Natural killer cell (primary cell): ENCODE measurements at regions not wholly inside any gene's neighbourhood (a gene's known extent, or its start where the extent isn't known, plus 50 kb on each side); places are given as distances from the start of the nearest gene placed in this dataset.

ENCODE experiments used
- ATAC-seq, 3 donors: fragments of 150-1000 bp in 2 of 3; fragments of 200-7000 bp in 1 of 3; cut with Tn5 transposase; 1 replicate in 1 of 3; 2 replicates in 2 of 3; pipeline ENCODE4 v1.10.0; 2021; ENCODE audit warnings: mild to moderate bottlenecking in 2 of 3, moderate library complexity in 2 of 3
- DNase-seq, 2 donors: peaks; one replicate each; pipeline versions ENCODE4 v3.0.0 to v3.0.0-alpha.2; 2013 to 2021; ENCODE audit warnings: mixed read lengths in 1 of 2
- H3K27ac ChIP-seq: one replicate; pipeline ENCODE4 v1.5.1; 2013; ENCODE audit warnings: mild to moderate bottlenecking, low read length
- H3K27me3 ChIP-seq: one replicate; pipeline ENCODE4 v1.6.1; 2013; ENCODE audit warnings: low read length; ENCODE audit not compliant: control insufficient read depth, insufficient read depth
- H3K36me3 ChIP-seq: one replicate; pipeline ENCODE4 v1.6.1; 2013; ENCODE audit warnings: low read length; ENCODE audit not compliant: control insufficient read depth, insufficient read depth
- H3K4me1 ChIP-seq: one replicate; pipeline ENCODE4 v1.6.1; 2013; ENCODE audit warnings: low read length; ENCODE audit not compliant: control insufficient read depth, insufficient read depth
- H3K4me3 ChIP-seq: one replicate; pipeline ENCODE4 v1.5.1; 2013; ENCODE audit warnings: low read length
- H3K9me3 ChIP-seq: one replicate; pipeline ENCODE4 v1.6.1; 2013; ENCODE audit warnings: low read length; ENCODE audit not compliant: control insufficient read depth, insufficient read depth
- H3K27ac Mint-ChIP-seq, 2 donors: one replicate each; pipeline ENCODE4 v1.8.0; 2022; ENCODE audit warnings: mild to moderate bottlenecking in 2 of 2, mixed read lengths in 2 of 2, moderate library complexity in 1 of 2
- H3K27me3 Mint-ChIP-seq, 2 donors: one replicate each; pipeline ENCODE4 v1.8.0; 2022; ENCODE audit warnings: low read depth in 2 of 2, mixed read lengths in 2 of 2
- H3K36me3 Mint-ChIP-seq: one replicate; pipeline ENCODE4 v1.8.0; 2022; ENCODE audit warnings: mixed read lengths
- H3K4me1 Mint-ChIP-seq, 2 donors: one replicate each; pipeline ENCODE4 v1.8.0; 2022; ENCODE audit warnings: mixed read lengths in 2 of 2
- H3K4me3 Mint-ChIP-seq: one replicate; pipeline ENCODE4 v1.8.0; 2022; ENCODE audit warnings: mild to moderate bottlenecking, moderate library complexity, mixed read lengths
- H3K9me3 Mint-ChIP-seq, 2 donors: one replicate each; pipeline ENCODE4 v1.8.0; 2022; ENCODE audit warnings: mixed read lengths in 2 of 2
- CTCF ChIP-seq: fragments of 200-600 bp; IDR thresholded peaks from one replicate; pipeline ENCODE4 v1.8.0; 2022; ENCODE audit warnings: antibody characterized with exemption
- WGBS: methylation state at CpG from one replicate; pipeline ENCODE4 v1.1.7; 2013; ENCODE audit warnings: missing lambda C conversion rate; ENCODE audit not compliant: insufficient coverage; 5-methylcytosine and 5-hydroxymethylcytosine counted together
- intact Hi-C: fragments of 100-400 bp; cut with micrococcal nuclease; formaldehyde crosslinking; loops from one replicate; pipeline ENCODE4 v1.14.2; 2022

GRCh38 chr21:20877976-20878375, 120.2 kb upstream of the NCAM2 start:
- Histone ChIP-seq H3K27ac (no peak overlapping the region), H3K4me3 (no peak overlapping the region), H3K9me3 (no peaks in the 10 kb centered on the region), H3K4me1 (no peaks in the 10 kb centered on the region), H3K27me3 (no peaks in the 10 kb centered on the region), H3K36me3 (no peaks in the 10 kb centered on the region)
- no peaks in the 10 kb centered on the region for H3K4me1 Mint-ChIP-seq
- no CpG with 5 or more reads among the region's 2 CpGs for WGBS
- H3K27me3 Mint-ChIP-seq = no peaks in the 10 kb centered on the region
- H3K4me3 Mint-ChIP-seq = no peak overlapping the region
- no peak overlapping the region for H3K27ac Mint-ChIP-seq
- DNase-seq (no peak), ATAC-seq (no peak)
- no peak for TF ChIP-seq CTCF
- H3K9me3 Mint-ChIP-seq = peaks cover 2% of the 10 kb centered on the region in 2 donors
- H3K36me3 Mint-ChIP-seq = no peaks in the 10 kb centered on the region
- intact Hi-C loops = no loop called here

GRCh38 chr21:20882462-20883407, 115.5 kb upstream of the NCAM2 start:
- DNase-seq = no peak
- peaks cover 0 to 2% of the 10 kb centered on the region in 2 donors for H3K9me3 Mint-ChIP-seq
- H3K36me3 Mint-ChIP-seq = no peaks in the 10 kb centered on the region
- Histone ChIP-seq H3K36me3 (no peaks in the 10 kb centered on the region), H3K27ac (no peak overlapping the region), H3K4me3 (no peak overlapping the region), H3K27me3 (no peaks in the 10 kb centered on the region), H3K9me3 (no peaks in the 10 kb centered on the region), H3K4me1 (no peaks in the 10 kb centered on the region)
- ATAC-seq = no peak
- intact Hi-C loops = no loop called here
- H3K27ac Mint-ChIP-seq = no peak overlapping the region
- no peak for TF ChIP-seq CTCF
- H3K4me3 Mint-ChIP-seq = no peak overlapping the region
- H3K27me3 Mint-ChIP-seq = no peaks in the 10 kb centered on the region
- WGBS = 60% methylated on average over 8 of the region's 9 CpGs
- H3K4me1 Mint-ChIP-seq = no peaks in the 10 kb centered on the region

GRCh38 chr21:20883408-20883800, 114.8 kb upstream of the NCAM2 start:
- intact Hi-C loops = no loop called here

More at GRCh38 chr21:20883408-20883800, 114.8 kb upstream of the NCAM2 start:
- H3K4me3 ChIP-seq = no peak overlapping the region
- Mint-ChIP-seq H3K9me3 (peaks cover 2 to 3% of the 10 kb centered on the region in 2 donors), H3K4me3 (no peak overlapping the region), H3K27ac (no peak overlapping the region), H3K36me3 (no peaks in the 10 kb centered on the region), H3K27me3 (no peaks in the 10 kb centered on the region), H3K4me1 (no peaks in the 10 kb centered on the region)
- H3K36me3 ChIP-seq = no peaks in the 10 kb centered on the region
- no peak overlapping the region for H3K27ac ChIP-seq
- no peaks in the 10 kb centered on the region for H3K4me1 ChIP-seq
- H3K27me3 ChIP-seq = no peaks in the 10 kb centered on the region
- ATAC-seq (no peak), DNase-seq (no peak)
- no peak for TF ChIP-seq CTCF
- no peaks in the 10 kb centered on the region for H3K9me3 ChIP-seq
- WGBS = 81% methylated on average over 3 of the region's 4 CpGs
